ENCODE measurements at regions not wholly inside any gene's neighbourhood (a gene's known extent, or its start where the extent isn't known, plus 50 kb on each side); places are given as distances from the start of the nearest gene placed in this dataset.

GRCh38 chr13:85381082-85381481, 418.1 kb downstream of the SLITRK6 start:
- TF ChIP-seq CTCF (IDR thresholded peaks at IDR 0.05) (no peak), EZH2 (IDR thresholded peaks at IDR 0.05; ENCODE audit: borderline replicate concordance, insufficient read depth, low read depth, low read length, poor library complexity, severe bottlenecking) (no peak)

All from B cell (primary cell).